Mesenchymal stem cell (in vitro differentiated cells and primary cell): ENCODE measurements at regions not wholly inside any gene's neighbourhood (a gene's known extent, or its start where the extent isn't known, plus 50 kb on each side); places are given as distances from the start of the nearest gene placed in this dataset.
"Not testable (repeated sequence)": the region's sequence is repeated elsewhere in the genome, so short reads cannot be mapped to it uniquely, and the experiment has no call there.

Experiments used
- DNase-seq: peaks from one replicate; pipeline ENCODE4 v3.0.0-alpha.2; 2013
- H2AFZ ChIP-seq: one replicate; pipeline ENCODE4 v1.6.1; 2013; ENCODE audit warnings: low read depth, mild to moderate bottlenecking, control low read depth, inconsistent platforms, low read length, moderate library complexity
- H2AK5ac ChIP-seq: 2 replicates; pipeline ENCODE4 v1.6.1; 2013; ENCODE audit warnings: low read length, moderate library complexity, mild to moderate bottlenecking, inconsistent platforms; ENCODE audit not compliant: severe bottlenecking
- H2BK120ac ChIP-seq: one replicate; pipeline ENCODE4 v1.6.1; 2013; ENCODE audit warnings: low read depth, mild to moderate bottlenecking, inconsistent platforms, low read length, moderate library complexity
- H2BK12ac ChIP-seq, 2 experiments: one replicate each; pipeline ENCODE4 v1.6.1; 2013; ENCODE audit warnings: inconsistent platforms in 2 of 2, low read length in 2 of 2, mild to moderate bottlenecking in 2 of 2, moderate library complexity in 2 of 2, control low read depth in 1 of 2
- H2BK15ac ChIP-seq: one replicate; pipeline ENCODE4 v1.6.1; 2013; ENCODE audit warnings: mild to moderate bottlenecking, low read depth, inconsistent platforms; ENCODE audit not compliant: poor library complexity, severe bottlenecking
- H2BK5ac ChIP-seq: 2 replicates; pipeline ENCODE4 v1.6.1; 2013; ENCODE audit warnings: low read depth, mild to moderate bottlenecking, low read length, control low read depth, inconsistent platforms; ENCODE audit not compliant: poor library complexity, severe bottlenecking
- H3K14ac ChIP-seq, 2 experiments: one replicate each; pipeline ENCODE4 v1.6.1; 2013; ENCODE audit warnings: inconsistent platforms in 2 of 2, low read length in 2 of 2, control low read depth in 1 of 2, mild to moderate bottlenecking in 1 of 2, moderate library complexity in 1 of 2
- H3K18ac ChIP-seq, 2 experiments: one replicate each; pipeline ENCODE4 v1.6.1; 2013; ENCODE audit warnings: inconsistent platforms in 2 of 2, low read length in 2 of 2, control low read depth in 1 of 2, low read depth in 1 of 2, mild to moderate bottlenecking in 1 of 2
- H3K23ac ChIP-seq, 2 experiments: one replicate each; pipeline ENCODE4 v1.6.1; 2013; ENCODE audit warnings: inconsistent platforms in 2 of 2, low read length in 2 of 2, mild to moderate bottlenecking in 2 of 2, moderate library complexity in 2 of 2, control low read depth in 1 of 2
- H3K27ac ChIP-seq: 2 replicates; pipeline ENCODE4 v1.5.1; 2013; ENCODE audit warnings: mild to moderate bottlenecking, moderate library complexity, low read length, control low read depth, inconsistent platforms; ENCODE audit not compliant: poor library complexity, severe bottlenecking
- H3K27me3 ChIP-seq, 2 experiments: 2 replicates each; pipeline versions ENCODE4 v1.6.1 to v1.7.0; 2013; ENCODE audit warnings: low read length in 2 of 2, mild to moderate bottlenecking in 2 of 2, moderate library complexity in 2 of 2, control low read depth in 1 of 2, inconsistent platforms in 1 of 2; ENCODE audit not compliant: control insufficient read depth in 1 of 2, insufficient read depth in 1 of 2
- H3K36me3 ChIP-seq, 2 experiments: 2 replicates each; pipeline versions ENCODE4 v1.6.1 to v1.7.0; 2013; ENCODE audit warnings: low read length in 2 of 2, control low read depth in 1 of 2, inconsistent platforms in 1 of 2, low read depth in 1 of 2, mild to moderate bottlenecking in 1 of 2; ENCODE audit not compliant: insufficient read depth in 2 of 2, control insufficient read depth in 1 of 2
- H3K4ac ChIP-seq, 2 experiments: one replicate each; pipeline ENCODE4 v1.6.1; 2013; ENCODE audit warnings: inconsistent platforms in 2 of 2, low read length in 2 of 2, mild to moderate bottlenecking in 2 of 2, moderate library complexity in 2 of 2, control low read depth in 1 of 2, low read depth in 1 of 2
- H3K4me1 ChIP-seq: 2 replicates; pipeline ENCODE4 v1.6.1; 2013; ENCODE audit warnings: low read depth, low read length, control low read depth; ENCODE audit not compliant: control insufficient read depth, insufficient read depth
- H3K4me2 ChIP-seq: 2 replicates; pipeline ENCODE4 v1.6.1; 2013; ENCODE audit warnings: low read length, mild to moderate bottlenecking, inconsistent platforms; ENCODE audit not compliant: poor library complexity, severe bottlenecking
- H3K4me3 ChIP-seq, 2 experiments: 2 replicates each; pipeline versions ENCODE4 v1.5.1 to v1.7.0; 2013; ENCODE audit warnings: low read length in 2 of 2, mild to moderate bottlenecking in 2 of 2, control low read depth in 1 of 2, low read depth in 1 of 2; ENCODE audit not compliant: insufficient read depth in 1 of 2
- H3K79me1 ChIP-seq: replicated peaks from 2 replicates; pipeline ENCODE4 v1.6.1; 2013; ENCODE audit warnings: mild to moderate bottlenecking, control low read depth, low read length, inconsistent platforms; ENCODE audit not compliant: poor library complexity, severe bottlenecking
- H3K9ac ChIP-seq: 2 replicates; pipeline ENCODE4 v1.7.0; 2013; ENCODE audit warnings: mild to moderate bottlenecking, low read length, moderate library complexity
- H3K9me3 ChIP-seq: 2 replicates; pipeline ENCODE4 v1.7.0; 2013; ENCODE audit warnings: mild to moderate bottlenecking, low read length; ENCODE audit not compliant: control insufficient read depth
- H4K8ac ChIP-seq: one replicate; pipeline ENCODE4 v1.6.1; 2013; ENCODE audit warnings: inconsistent platforms, mild to moderate bottlenecking, low read length, moderate library complexity
- H4K91ac ChIP-seq: one replicate; pipeline ENCODE4 v1.6.1; 2013; ENCODE audit warnings: mild to moderate bottlenecking, low read length, inconsistent platforms
- WGBS: methylation state at CpG from one replicate; pipeline ENCODE4 v1.1.7; 2013; ENCODE audit warnings: mixed read lengths; 5-methylcytosine and 5-hydroxymethylcytosine counted together

DNA sequence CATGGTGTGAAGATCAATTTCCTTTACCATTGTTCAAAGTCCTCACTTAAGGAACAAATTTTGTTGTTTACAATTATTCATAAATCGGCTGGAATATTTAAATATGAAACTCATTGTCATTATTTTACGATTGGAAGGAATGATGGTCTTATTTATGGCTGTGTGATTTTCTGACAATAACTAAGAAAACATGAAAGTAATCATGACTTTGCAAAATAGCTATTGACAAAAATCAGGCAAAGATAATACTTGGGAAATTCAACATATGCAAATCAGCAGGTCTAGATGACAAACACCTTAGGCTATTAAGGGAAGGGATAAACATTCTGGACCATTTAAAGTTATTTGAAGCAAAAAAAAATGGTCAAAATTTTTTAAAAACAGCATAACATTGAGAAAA is 654.8 kb upstream of the CNTN5 start:
- 100% methylated on average over 1 of the region's 2 CpGs for WGBS
- Histone ChIP-seq H2BK15ac (no peak overlapping the region), H3K4me2 (no peak overlapping the region), H4K91ac (no peak overlapping the region), H2BK12ac (no peak overlapping the region), H2AFZ (no peak overlapping the region), H3K36me3 (no peaks in the 10 kb centered on the region), H3K18ac (no peak overlapping the region), H3K14ac (no peak overlapping the region), H3K9ac (no peak overlapping the region), H3K79me1 (no peaks in the 10 kb centered on the region), H3K27ac (no peak overlapping the region), H3K4me1 (no peaks in the 10 kb centered on the region), H4K8ac (no peak overlapping the region), H3K23ac (no peak overlapping the region), H2AK5ac (no peak overlapping the region), H2BK120ac (no peak overlapping the region), H3K9me3 (peaks cover 2% of the 10 kb centered on the region), H3K4me3 (no peak overlapping the region), H3K27me3 (no peaks in the 10 kb centered on the region), H2BK5ac (no peak overlapping the region), H3K4ac (no peak overlapping the region)
- no peak for DNase-seq

DNA sequence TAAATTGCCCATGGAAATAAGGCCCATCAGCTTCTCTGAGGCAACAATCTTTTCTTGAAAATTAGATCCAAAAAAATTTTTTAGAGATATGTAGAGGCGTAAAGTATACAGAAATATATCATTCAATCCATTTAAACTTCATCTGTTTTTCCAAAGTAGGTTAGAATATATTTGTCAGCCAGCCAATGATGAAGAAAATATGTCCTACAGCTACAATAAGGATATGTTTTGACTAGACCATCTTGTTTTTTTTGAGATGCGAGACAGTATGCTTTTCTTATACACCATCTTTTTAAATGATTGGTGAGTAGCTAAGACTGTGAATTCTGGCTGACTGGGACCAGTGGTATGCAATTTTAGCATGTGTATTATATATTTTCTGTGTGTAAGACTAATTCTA is 630.4 kb upstream of the CNTN5 start:
- Histone ChIP-seq H3K23ac (no peak overlapping the region), H3K4me1 (no peaks in the 10 kb centered on the region), H3K27me3 (no peaks in the 10 kb centered on the region), H3K4me3 (no peak overlapping the region), H2BK15ac (no peak overlapping the region), H3K4ac (no peak overlapping the region), H3K27ac (no peak overlapping the region), H2AK5ac (no peak overlapping the region), H4K8ac (no peak overlapping the region), H3K36me3 (no peaks in the 10 kb centered on the region), H2BK12ac (no peak overlapping the region), H2AFZ (no peak overlapping the region), H2BK5ac (no peak overlapping the region), H3K18ac (no peak overlapping the region), H3K9me3 (peaks cover 3% of the 10 kb centered on the region), H4K91ac (no peak overlapping the region), H3K14ac (no peak overlapping the region), H3K9ac (no peak overlapping the region), H3K4me2 (no peak overlapping the region), H2BK120ac (no peak overlapping the region), H3K79me1 (no peaks in the 10 kb centered on the region)
- no CpG with 5 or more reads among the region's 2 CpGs for WGBS
- no peak for DNase-seq

DNA sequence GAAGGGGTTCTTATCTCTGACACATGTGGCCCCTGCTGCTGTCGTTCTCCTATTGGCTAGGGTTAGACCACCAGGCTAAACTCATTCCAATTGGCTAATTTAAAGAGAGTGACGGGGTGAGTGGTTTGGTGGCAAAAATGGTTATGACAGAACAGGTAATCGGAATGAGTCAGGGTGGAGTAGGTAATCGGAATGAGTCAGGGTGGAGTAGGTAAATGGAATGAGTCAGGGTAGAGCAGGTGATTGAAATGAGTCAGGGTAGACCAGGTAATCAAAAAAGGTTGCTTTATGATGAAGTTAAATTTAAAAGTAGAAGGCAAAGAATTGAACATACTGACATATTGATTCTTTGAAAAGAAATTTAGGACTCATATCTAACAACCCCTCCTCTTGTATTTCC is 626.2 kb upstream of the CNTN5 start:
- not testable (repeated sequence) for H3K9me3 ChIP-seq, H3K36me3 ChIP-seq, H3K9ac ChIP-seq, H3K4ac ChIP-seq, H3K23ac ChIP-seq, H4K91ac ChIP-seq, H2BK120ac ChIP-seq, H3K27me3 ChIP-seq, H2BK5ac ChIP-seq, H3K4me1 ChIP-seq, H3K4me3 ChIP-seq, H2BK15ac ChIP-seq, H4K8ac ChIP-seq, H2AK5ac ChIP-seq, DNase-seq, H3K4me2 ChIP-seq, H2BK12ac ChIP-seq, H3K79me1 ChIP-seq, H3K14ac ChIP-seq, H3K27ac ChIP-seq, H3K18ac ChIP-seq, H2AFZ ChIP-seq
- 89% methylated on average over 4 of the region's 4 CpGs for WGBS

DNA sequence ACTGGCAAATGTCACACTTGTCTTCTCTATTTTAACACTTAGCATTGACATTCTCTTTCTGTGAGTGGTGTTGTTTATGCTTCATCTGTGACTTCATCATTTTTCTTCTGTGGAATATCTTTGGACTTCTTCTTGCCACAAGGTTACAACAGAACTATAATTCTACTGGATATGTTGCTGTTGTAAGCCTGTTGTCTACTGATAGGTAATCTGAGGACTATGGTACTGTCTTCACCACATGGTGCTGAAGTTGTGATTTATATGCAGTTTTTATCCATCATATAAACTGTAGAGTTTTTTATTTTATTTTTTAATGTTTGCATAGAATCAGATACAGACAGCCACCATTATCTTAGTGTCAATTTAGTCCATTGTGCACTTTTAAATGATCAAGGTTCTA is 622.2 kb upstream of the CNTN5 start:
- H3K27me3 ChIP-seq, result no peaks in the 10 kb centered on the region
- no peak for DNase-seq
- no peak overlapping the region for H2BK15ac ChIP-seq
- no peak overlapping the region for H2AK5ac ChIP-seq
- no peak overlapping the region for H2AFZ ChIP-seq
- H3K9ac ChIP-seq, result no peak overlapping the region
- H3K4ac ChIP-seq, result no peak overlapping the region
- H2BK12ac ChIP-seq, result no peak overlapping the region
- H3K23ac ChIP-seq, result no peak overlapping the region
- no peak overlapping the region for H2BK5ac ChIP-seq
- no peak overlapping the region for H3K14ac ChIP-seq
- no peak overlapping the region for H3K4me2 ChIP-seq
- H3K9me3 ChIP-seq, result peaks cover 3% of the 10 kb centered on the region
- no peaks in the 10 kb centered on the region for H3K36me3 ChIP-seq
- H2BK120ac ChIP-seq, result no peak overlapping the region
- no peak overlapping the region for H4K91ac ChIP-seq
- no peak overlapping the region for H3K27ac ChIP-seq
- H3K4me3 ChIP-seq, result no peak overlapping the region
- H3K4me1 ChIP-seq, result no peaks in the 10 kb centered on the region
- H3K79me1 ChIP-seq, result no peaks in the 10 kb centered on the region
- H3K18ac ChIP-seq, result no peak overlapping the region
- no peak overlapping the region for H4K8ac ChIP-seq
